ENCODE measurements at regions not wholly inside any gene's neighbourhood (a gene's known extent, or its start where the extent isn't known, plus 50 kb on each side); places are given as distances from the start of the nearest gene placed in this dataset.

GRCh38 chr4:163913571-163913970 lies 419.1 kb downstream of the TMA16 start:
- no peak overlapping the region for H2BK15ac ChIP-seq (ENCODE audit: low read length)
- no peak for DNase-seq (ENCODE audit: low read depth in 1 of 2, low spot score in 2 of 2)
- no peak overlapping the region for H4K8ac ChIP-seq (ENCODE audit: extremely low read depth, insufficient read depth, low read length)
- no peak overlapping the region for H3K14ac ChIP-seq (ENCODE audit: insufficient read length)
- no peak overlapping the region for H2BK12ac ChIP-seq (ENCODE audit: low read depth, low read length)
- no peaks in the 10 kb centered on the region for H3K9me3 ChIP-seq (ENCODE audit: insufficient read depth in 2 of 2, low read depth in 1 of 2, low read length in 1 of 2)
- no peaks in the 10 kb centered on the region for H3K36me3 ChIP-seq (ENCODE audit: control insufficient read depth in 2 of 4, insufficient read depth in 4 of 4, low read length in 3 of 4)
- no peak overlapping the region for H3K27ac ChIP-seq (ENCODE audit: low read depth, low read length)
- H3K4ac ChIP-seq (replicated peaks; ENCODE audit: insufficient read length, low read depth, low read length) = no peak overlapping the region
- no peaks in the 10 kb centered on the region for H3K79me1 ChIP-seq (ENCODE audit: low read depth, low read length)
- no peak overlapping the region for H4K91ac ChIP-seq (replicated peaks; ENCODE audit: insufficient read length, low read length)
- no peak overlapping the region for H3K56ac ChIP-seq (replicated peaks; ENCODE audit: insufficient read length, low read depth, low read length)
- peak overlapping the region; percentile 55; the same call in 1 of the 2 replicates for H2AFZ ChIP-seq (ENCODE audit: low read length)
- no peaks in the 10 kb centered on the region for H4K20me1 ChIP-seq (replicated peaks in 1 of 2; ENCODE audit: control insufficient read depth in 1 of 2, insufficient read depth in 2 of 2, low read length in 2 of 2)
- H2BK20ac ChIP-seq (ENCODE audit: low read length) = no peak overlapping the region
- 80% methylated on average over 4 of the region's 4 CpGs; no CpG with 5 or more reads in 1 of the 2 experiments for WGBS, 2 experiments (ENCODE audit: extremely low coverage in 1 of 2, insufficient coverage in 1 of 2, insufficient read length in 1 of 2, insufficient replicate concordance in 2 of 2, low coverage in 1 of 2, low lambda C conversion rate in 2 of 2, missing lambda C conversion rate in 1 of 2)
- H3K79me2 ChIP-seq (ENCODE audit: control insufficient read depth in 1 of 2, insufficient read depth in 2 of 2, low read length in 2 of 2) = no peaks in the 10 kb centered on the region
- H4K5ac ChIP-seq (ENCODE audit: insufficient read length, low read depth, low read length) = no peak overlapping the region
- no peak overlapping the region for H2BK5ac ChIP-seq (ENCODE audit: low read depth, low read length)
- H2AK5ac ChIP-seq (ENCODE audit: low read depth, low read length) = no peak overlapping the region
- H3K4me2 ChIP-seq (ENCODE audit: insufficient read depth in 1 of 2, low read depth in 2 of 2, low read length in 2 of 2) = no peak overlapping the region
- H3K18ac ChIP-seq (ENCODE audit: extremely low read depth, low read length) = no peak overlapping the region
- FAIRE-seq = no peak
- no peaks in the 10 kb centered on the region for H3K27me3 ChIP-seq (replicated peaks in 1 of 4; ENCODE audit: control insufficient read depth in 3 of 4, extremely low read depth in 1 of 4, insufficient read depth in 3 of 4, low read length in 3 of 4)
- H3K4me1 ChIP-seq (replicated peaks in 1 of 4; ENCODE audit: control insufficient read depth in 3 of 4, insufficient read depth in 4 of 4, low read length in 3 of 4) = peaks cover 0 to 5% (median 2%) of the 10 kb centered on the region in 4 experiments; a peak in 2 of 7 replicates
- no peak overlapping the region for H3K4me3 ChIP-seq (ENCODE audit: extremely low read depth in 1 of 4, insufficient read depth in 2 of 4, low read depth in 3 of 4, low read length in 4 of 4)
- H3K23me2 ChIP-seq (ENCODE audit: low read depth, low read length) = no peaks in the 10 kb centered on the region
- H3K9ac ChIP-seq (replicated peaks in 1 of 4; ENCODE audit: extremely low read depth in 1 of 4, low read depth in 3 of 4, low read length in 3 of 4) = no peak overlapping the region; a peak in 1 of 7 replicates
- no peak overlapping the region for H3K23ac ChIP-seq (ENCODE audit: insufficient read length)
- H2BK120ac ChIP-seq (replicated peaks; ENCODE audit: low read depth, low read length) = no peak overlapping the region
- TF ChIP-seq SP4 (IDR thresholded peaks at IDR 0.05; ENCODE audit: low read length) (no peak), BCL11A (IDR thresholded peaks at IDR 0.05; ENCODE audit: low read depth in 2 of 2, low read length in 2 of 2) (no peak), CHD1 (IDR thresholded peaks at IDR 0.05; ENCODE audit: low read depth, low read length) (no peak), SIX5 (IDR thresholded peaks at IDR 0.05; ENCODE audit: low read depth, low read length) (no peak), YY1 (IDR thresholded peaks at IDR 0.05; ENCODE audit: low read depth, low read length) (no peak), ATF2 (IDR thresholded peaks at IDR 0.05; ENCODE audit: low read length) (no peak), CEBPB (IDR thresholded peaks at IDR 0.05; ENCODE audit: low read depth, low read length) (no peak)
- CTCF ChIA-PET (ENCODE audit: partially characterized antibody) = interaction anchor here (1.0 kb wide), 1 partner anchor 232 kb away, joined by 3 read pairs; no protein-coding TSS in a partner anchor
- POLR2A ChIA-PET (ENCODE audit: partially characterized antibody) = no interaction called here

Data from H1 (cell line).